ENCODE measurements at regions not wholly inside any gene's neighbourhood (a gene's known extent, or its start where the extent isn't known, plus 50 kb on each side); places are given as distances from the start of the nearest gene placed in this dataset.

DNA sequence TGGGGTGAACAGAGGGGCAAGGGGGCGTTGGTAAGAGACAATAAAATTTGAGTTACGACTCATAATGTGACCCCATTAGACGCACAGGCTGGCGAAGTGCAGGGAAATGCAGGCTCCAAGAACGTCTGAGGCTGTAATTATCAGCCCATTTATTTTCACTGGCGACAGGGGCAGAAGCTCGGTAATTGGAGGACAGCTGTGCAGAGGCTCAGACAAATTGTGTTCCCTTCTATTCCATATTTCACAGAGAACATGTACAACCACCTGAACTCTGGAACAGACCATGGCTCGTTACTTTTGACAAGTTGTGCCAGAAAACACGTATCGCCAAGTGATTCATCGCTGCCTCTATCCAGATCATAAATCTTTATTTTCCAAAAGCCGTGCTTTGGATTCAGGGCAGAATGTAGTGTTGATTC is 137.3 kb upstream of the FRMD4A start:
- no peak for DNase-seq (ENCODE audit: extremely low read depth, low read depth, low spot score)

DNA sequence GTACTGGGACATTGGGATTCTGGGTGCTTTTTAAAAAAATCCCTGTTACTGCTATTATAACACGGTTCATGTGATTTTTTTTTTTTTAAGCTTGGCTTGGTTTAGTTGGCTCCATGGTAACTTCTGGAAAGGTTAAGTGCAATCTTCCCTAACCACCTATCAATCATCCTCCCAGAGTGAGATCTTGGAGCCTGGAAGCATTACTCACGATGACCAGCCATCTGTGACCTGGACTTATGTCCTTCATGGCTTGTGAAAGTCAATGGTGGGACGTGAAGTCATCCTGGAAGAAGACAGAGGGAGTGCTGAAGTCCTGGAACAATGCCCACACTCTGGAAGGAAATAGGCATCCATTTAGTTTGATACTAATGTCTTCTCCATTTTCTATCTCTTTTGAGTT is 135.5 kb upstream of the FRMD4A start:
- peak; percentile 3 for DNase-seq (ENCODE audit: extremely low read depth, low read depth, low spot score)

DNA sequence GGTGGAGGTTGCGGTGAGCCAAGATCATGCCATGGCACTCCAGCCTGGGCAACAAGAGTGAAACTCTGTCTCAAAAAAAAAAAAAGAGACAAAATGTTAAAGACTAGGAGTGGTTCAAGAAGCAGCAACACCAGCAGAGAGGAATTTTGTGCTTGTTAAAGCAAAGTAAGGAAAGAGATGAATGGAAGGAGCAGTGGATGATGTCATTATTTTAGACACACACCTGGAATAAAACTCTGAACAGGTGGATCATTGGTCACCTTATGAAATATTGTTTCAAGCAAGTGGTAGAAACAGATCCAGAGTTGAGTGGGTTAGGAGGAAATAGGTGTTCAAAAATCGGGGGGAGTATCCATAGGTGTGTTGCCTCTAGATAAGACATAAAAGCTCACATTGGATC is 129.7 kb upstream of the FRMD4A start:
- no peak for DNase-seq (ENCODE audit: extremely low read depth, low read depth, low spot score)

DNA sequence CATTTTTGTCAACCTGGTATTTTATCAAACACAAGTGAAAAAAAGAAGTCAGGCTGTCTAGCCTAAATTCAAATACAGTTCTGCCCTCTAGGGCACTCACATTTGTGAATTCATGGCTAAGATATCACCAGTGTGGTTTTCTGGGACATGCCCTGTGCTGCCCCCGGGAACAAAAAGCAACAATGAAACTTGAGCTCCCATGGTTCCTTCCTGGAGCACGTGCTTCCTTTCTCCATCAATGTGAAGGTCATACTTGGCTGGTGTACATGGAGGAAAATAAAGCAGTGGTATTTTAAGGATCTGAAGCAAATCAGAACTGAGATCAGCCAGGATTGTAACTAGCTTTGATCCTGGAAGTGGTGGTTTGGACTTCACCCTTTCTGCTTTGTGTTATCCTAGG is 128.9 kb upstream of the FRMD4A start:
- DNase-seq (ENCODE audit: extremely low read depth, low read depth, low spot score): peak; percentile 18

GRCh38 chr10:14456870-14457266 is 126.1 kb upstream of the FRMD4A start:
- DNase-seq (ENCODE audit: extremely low read depth, low read depth, low spot score): no peak

- no peak for DNase-seq (ENCODE audit: extremely low read depth, low read depth, low spot score)
Measured at GRCh38 chr10:14456218-14456869, 125.6 kb upstream of the FRMD4A start.

DNA sequence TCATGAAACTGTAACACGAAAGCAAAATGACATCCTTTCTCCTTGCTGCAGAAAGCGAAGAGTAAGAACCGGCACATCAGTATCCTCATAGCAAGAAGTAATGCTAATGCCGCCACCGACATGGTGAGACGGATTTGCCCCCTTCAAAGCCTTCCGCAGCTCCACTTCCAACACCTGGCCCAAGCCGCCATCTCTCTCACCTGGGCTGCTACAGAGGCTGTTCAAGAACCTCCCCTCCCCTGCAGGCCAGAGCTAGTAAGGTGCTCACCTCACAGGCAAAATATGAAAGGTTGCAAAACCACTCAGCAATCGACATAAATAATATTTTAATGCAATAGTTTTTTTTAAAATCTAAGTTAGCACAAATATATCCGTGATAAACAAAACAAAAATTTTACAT is 123.9 kb upstream of the FRMD4A start:
- DNase-seq (ENCODE audit: extremely low read depth, low read depth, low spot score): no peak

- DNase-seq (ENCODE audit: extremely low read depth, low read depth, low spot score): no peak
Measured at GRCh38 chr10:14454206-14454605, 123.5 kb upstream of the FRMD4A start.

- DNase-seq (ENCODE audit: extremely low read depth, low read depth, low spot score): no peak
Measured at GRCh38 chr10:14453593-14453992, 122.9 kb upstream of the FRMD4A start.

DNA sequence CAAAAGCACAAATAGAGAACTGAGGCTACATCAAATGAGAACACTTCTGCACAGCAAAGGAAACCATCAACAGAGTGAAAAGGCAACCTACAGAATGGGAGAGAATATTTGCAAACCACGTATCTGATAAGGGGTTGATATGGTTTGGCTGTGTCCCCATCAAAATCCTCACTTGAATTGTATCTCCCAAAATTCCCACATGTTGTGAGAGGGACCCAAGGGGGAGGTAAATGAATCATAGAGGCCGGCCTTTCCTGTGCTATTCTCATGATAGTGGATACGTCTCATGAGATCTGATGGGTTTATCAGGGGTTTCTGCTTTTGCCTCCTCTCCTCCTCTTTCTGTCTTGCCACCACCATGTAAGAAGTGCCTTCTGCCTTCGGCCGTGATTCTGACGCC is 120.6 kb upstream of the FRMD4A start:
- no peak for DNase-seq (ENCODE audit: extremely low read depth, low read depth, low spot score)

DNA sequence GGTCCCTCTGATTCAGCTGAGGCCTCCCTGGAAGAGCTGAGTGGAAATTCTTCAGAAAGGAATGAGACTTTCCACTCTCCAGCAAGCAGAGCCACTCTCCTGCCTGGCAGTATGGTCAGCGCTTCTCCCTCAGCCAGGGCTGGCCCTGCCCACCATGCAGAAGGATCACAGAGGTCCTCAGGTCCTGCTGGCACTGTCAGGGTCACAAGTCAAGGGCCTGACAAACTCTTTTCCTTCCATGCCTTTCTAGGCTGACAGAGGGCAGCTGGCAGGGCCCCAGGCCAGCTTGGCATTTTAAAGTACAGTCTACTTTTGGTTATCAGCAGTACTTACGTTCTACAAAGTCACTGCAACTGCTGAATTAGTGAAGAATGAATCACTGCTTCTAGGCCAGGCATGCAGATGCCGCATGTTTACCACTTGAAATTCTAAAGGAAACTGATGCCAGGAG is 119.3 kb upstream of the FRMD4A start:
- no peak for DNase-seq (ENCODE audit: extremely low read depth, low read depth, low spot score)

DNA sequence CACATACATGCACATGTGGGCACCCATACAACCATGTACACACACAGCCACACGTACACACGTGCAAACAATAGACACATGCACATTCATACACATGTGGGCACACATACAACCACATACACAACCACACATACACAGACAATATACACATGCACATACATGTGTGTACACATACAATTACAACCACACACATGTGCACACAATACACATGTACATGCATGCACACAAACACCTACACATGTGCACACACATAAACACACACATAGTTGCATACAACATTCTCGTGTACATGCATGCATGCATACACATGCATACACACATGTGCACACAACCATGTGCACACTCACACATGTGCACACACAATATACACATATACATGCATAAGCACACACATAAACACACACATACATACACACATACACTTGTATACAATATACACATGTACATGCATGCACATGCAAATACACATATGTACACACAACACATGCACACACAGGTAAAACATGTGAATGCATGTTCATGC is 118.6 kb upstream of the FRMD4A start:
- DNase-seq (ENCODE audit: extremely low read depth, low read depth, low spot score): no peak

GRCh38 chr10:14448197-14448990 is 117.7 kb upstream of the FRMD4A start:
- no peak for DNase-seq (ENCODE audit: extremely low read depth, low read depth, low spot score)

GRCh38 chr10:14447094-14447839 is 116.5 kb upstream of the FRMD4A start:
- DNase-seq (ENCODE audit: extremely low read depth, low read depth, low spot score): no peak

- no peak for DNase-seq (ENCODE audit: extremely low read depth, low read depth, low spot score)
Measured at GRCh38 chr10:14439451-14440259, 108.9 kb upstream of the FRMD4A start.

GRCh38 chr10:14438576-14438975 is 107.9 kb upstream of the FRMD4A start:
- no peak for DNase-seq (ENCODE audit: extremely low read depth, low read depth, low spot score)

DNA sequence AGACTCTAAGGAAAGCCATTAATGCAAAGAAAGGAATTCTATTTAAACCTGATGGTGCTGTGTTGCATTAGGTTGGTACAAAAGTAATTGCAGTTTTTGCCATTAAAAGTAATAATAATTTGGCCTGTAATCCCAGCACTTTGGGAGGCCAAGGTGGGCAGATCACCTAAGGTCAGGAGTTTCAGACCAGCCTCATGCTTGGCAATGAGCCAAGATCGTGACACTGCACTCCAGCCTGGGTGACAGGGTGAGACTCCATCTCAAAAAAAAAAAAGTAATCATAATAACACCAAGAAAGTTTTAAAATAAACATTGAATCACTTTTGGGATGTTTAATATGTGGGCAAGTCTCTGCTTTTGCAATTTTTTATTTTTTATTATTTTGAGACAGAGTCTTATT is 107.3 kb upstream of the FRMD4A start:
- DNase-seq (ENCODE audit: extremely low read depth, low read depth, low spot score): no peak

- no peak for DNase-seq (ENCODE audit: extremely low read depth, low read depth, low spot score)
Measured at GRCh38 chr10:14435976-14436632, 105.4 kb upstream of the FRMD4A start.

GRCh38 chr10:14433147-14433546 is 102.4 kb upstream of the FRMD4A start:
- DNase-seq (ENCODE audit: extremely low read depth, low read depth, low spot score): no peak

DNA sequence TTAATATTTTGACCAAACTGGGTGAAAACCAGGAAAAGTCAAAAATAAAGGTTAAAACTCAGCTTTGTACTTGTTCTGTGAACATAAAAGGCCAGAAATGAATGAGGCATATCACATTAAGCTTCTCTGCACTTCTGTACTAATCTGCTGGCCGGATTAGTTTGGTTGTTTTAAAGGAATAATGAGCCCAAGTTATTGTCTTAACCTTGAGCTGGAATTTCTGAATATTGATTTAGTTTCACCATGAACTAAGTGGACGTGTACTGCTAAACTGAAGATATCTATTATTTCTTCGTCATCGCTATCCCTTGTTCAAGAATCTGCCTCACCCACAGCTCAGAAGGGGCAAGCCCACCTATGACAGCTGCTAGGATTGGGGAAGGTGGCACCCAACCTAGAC is 101.1 kb upstream of the FRMD4A start:
- no peak for DNase-seq (ENCODE audit: extremely low read depth, low read depth, low spot score)
